Endometrium (tissue), 2 donors: ENCODE measurements at regions not wholly inside any gene's neighbourhood (a gene's known extent, or its start where the extent isn't known, plus 50 kb on each side); places are given as distances from the start of the nearest gene placed in this dataset.

Experiments used
- FAIRE-seq: peaks from 2 replicates; lab custom pipeline; 2012; peaks lifted over from hg19 to GRCh38; lab: Jason Lieb, UNC
- donor health status: control.
- donor health status: control.

GRCh38 chr18:39872651-39873050, 2082.4 kb upstream of the PIK3C3 start:
- FAIRE-seq: no peak

- no peak for FAIRE-seq
Observed at GRCh38 chr18:39871961-39872360, 2083.1 kb upstream of the PIK3C3 start.

- no peak for FAIRE-seq
Observed at GRCh38 chr18:39870591-39870990, 2084.4 kb upstream of the PIK3C3 start.

- FAIRE-seq: no peak
Observed at GRCh38 chr18:39863916-39864315, 2091.1 kb upstream of the PIK3C3 start.

GRCh38 chr18:39862341-39862740, 2092.7 kb upstream of the PIK3C3 start:
- FAIRE-seq: no peak

GRCh38 chr18:39854291-39854690, 2100.7 kb upstream of the PIK3C3 start:
- FAIRE-seq: no peak

- no peak for FAIRE-seq
Observed at GRCh38 chr18:39846265-39846664, 2108.8 kb upstream of the PIK3C3 start.

GRCh38 chr18:39845631-39846030, 2109.4 kb upstream of the PIK3C3 start:
- FAIRE-seq: no peak

- FAIRE-seq: no peak
Observed at GRCh38 chr18:39845106-39845505, 2109.9 kb upstream of the PIK3C3 start.

- no peak for FAIRE-seq
Observed at GRCh38 chr18:39843546-39843945, 2111.5 kb upstream of the PIK3C3 start.

GRCh38 chr18:39842366-39842914, 2112.6 kb upstream of the PIK3C3 start:
- FAIRE-seq: no peak

GRCh38 chr18:39841482-39842365, 2113.3 kb upstream of the PIK3C3 start:
- FAIRE-seq: no peak

GRCh38 chr18:39840856-39841481, 2114.1 kb upstream of the PIK3C3 start:
- no peak for FAIRE-seq

- no peak for FAIRE-seq
Observed at GRCh38 chr18:39840406-39840805, 2114.6 kb upstream of the PIK3C3 start.

GRCh38 chr18:39839782-39840181, 2115.3 kb upstream of the PIK3C3 start:
- no peak for FAIRE-seq

GRCh38 chr18:39838831-39839230, 2116.2 kb upstream of the PIK3C3 start:
- FAIRE-seq: no peak

- FAIRE-seq: no peak
Observed at GRCh38 chr18:39835303-39836030, 2119.6 kb upstream of the PIK3C3 start.

- no peak for FAIRE-seq
Observed at GRCh38 chr18:39834636-39835035, 2120.4 kb upstream of the PIK3C3 start.

- FAIRE-seq: no peak
Observed at GRCh38 chr18:39825485-39826150, 2129.4 kb upstream of the PIK3C3 start.

GRCh38 chr18:39806525-39806924, 2148.5 kb upstream of the PIK3C3 start:
- no peak for FAIRE-seq

- FAIRE-seq: no peak
Observed at GRCh38 chr18:39805218-39805617, 2149.8 kb upstream of the PIK3C3 start.

- FAIRE-seq: no peak
Observed at GRCh38 chr18:39802648-39803229, 2152.3 kb upstream of the PIK3C3 start.
